WTC11 (cell line): ENCODE measurements at regions not wholly inside any gene's neighbourhood (a gene's known extent, or its start where the extent isn't known, plus 50 kb on each side); places are given as distances from the start of the nearest gene placed in this dataset.

ENCODE experiments used
- ATAC-seq: fragments of 200-7000 bp; cut with Tn5 transposase; 2 replicates; pipeline ENCODE4 v1.10.0; 2021; ENCODE audit warnings: mild to moderate bottlenecking, moderate library complexity
- CTCF ChIA-PET: fragments of 300-600 bp; sonication (Branson Sonifier 250); formaldehyde crosslinking; loops from one replicate; lab custom pipeline; 2021; ENCODE audit warnings: antibody characterized with exemption; lab: Charles Lee
- POLR2A ChIA-PET: fragments of 350-600 bp; sonication (Branson Sonifier 250); formaldehyde crosslinking; loops from one replicate; lab custom pipeline; 2021; ENCODE audit warnings: antibody characterized with exemption; lab: Charles Lee
- DNase-seq: peaks from one replicate; pipeline ENCODE4 v3.0.0; 2021; ENCODE audit warnings: low spot score
- H3K27ac Mint-ChIP-seq: 2 replicates; pipeline ENCODE4 v1.8.0; 2021; ENCODE audit warnings: mixed read lengths
- H3K27me3 Mint-ChIP-seq: 2 replicates; pipeline ENCODE4 v1.8.0; 2021; ENCODE audit warnings: low read depth, mild to moderate bottlenecking, moderate library complexity, mixed read lengths
- H3K36me3 Mint-ChIP-seq: 2 replicates; pipeline ENCODE4 v1.8.0; 2021; ENCODE audit warnings: mixed read lengths
- H3K4me1 Mint-ChIP-seq: 2 replicates; pipeline ENCODE4 v1.8.0; 2022; ENCODE audit warnings: mixed read lengths
- H3K4me3 Mint-ChIP-seq: 2 replicates; pipeline ENCODE4 v1.8.0; 2021; ENCODE audit warnings: mild to moderate bottlenecking, moderate library complexity, mixed read lengths
- H3K9me3 Mint-ChIP-seq: 2 replicates; pipeline ENCODE4 v1.8.0; 2021; ENCODE audit warnings: mixed read lengths
- ATF1 ChIP-seq: sonication (generic); formaldehyde crosslinking; IDR thresholded peaks from 2 replicates; pipeline ENCODE4 v1.8.1; 2023; ENCODE audit warnings: mild to moderate bottlenecking, moderate library complexity, missing genetic modification reagents
- ATF6 ChIP-seq: sonication (generic); formaldehyde crosslinking; IDR thresholded peaks from 2 replicates; pipeline ENCODE4 v1.8.1; 2023; ENCODE audit warnings: mild to moderate bottlenecking, missing genetic modification reagents
- CREB1 ChIP-seq: sonication (generic); formaldehyde crosslinking; IDR thresholded peaks from 2 replicates; pipeline ENCODE4 v1.8.0; 2023; ENCODE audit warnings: mild to moderate bottlenecking, missing genetic modification reagents
- CREM ChIP-seq: sonication (generic); formaldehyde crosslinking; IDR thresholded peaks from 2 replicates; pipeline ENCODE4 v1.8.1; 2022; ENCODE audit warnings: mild to moderate bottlenecking, missing genetic modification reagents, moderate library complexity
- E2F4 ChIP-seq: sonication (generic); formaldehyde crosslinking; IDR thresholded peaks from 2 replicates; pipeline ENCODE4 v1.8.1; 2022; ENCODE audit warnings: low read depth, mild to moderate bottlenecking, moderate library complexity, missing genetic modification reagents, borderline replicate concordance
- ETV6 ChIP-seq: sonication (generic); formaldehyde crosslinking; IDR thresholded peaks from 2 replicates; pipeline ENCODE4 v1.8.1; 2022; ENCODE audit warnings: mild to moderate bottlenecking, missing genetic modification reagents
- FOXJ3 ChIP-seq: sonication (generic); formaldehyde crosslinking; IDR thresholded peaks from 2 replicates; pipeline ENCODE4 v1.9.0; 2021; ENCODE audit warnings: missing genetic modification reagents, mild to moderate bottlenecking, borderline replicate concordance
- FOXP1 ChIP-seq: sonication (generic); formaldehyde crosslinking; IDR thresholded peaks from 2 replicates; pipeline ENCODE4 v1.8.0; 2022; ENCODE audit warnings: missing genetic modification reagents, mild to moderate bottlenecking, moderate library complexity, borderline replicate concordance
- HMGA2 ChIP-seq: fragments of 250-450 bp; sonication (Bioruptor Pico); IDR thresholded peaks from 2 replicates; pipeline ENCODE4 v1.4.0; 2021; ENCODE audit warnings: mild to moderate bottlenecking, moderate library complexity
- NFATC4 ChIP-seq: fragments of 250-450 bp; sonication (Bioruptor Pico); IDR thresholded peaks from 2 replicates; pipeline ENCODE4 v1.9.0; 2021; ENCODE audit warnings: mild to moderate bottlenecking
- NR1H2 ChIP-seq: sonication (generic); formaldehyde crosslinking; IDR thresholded peaks from 2 replicates; pipeline ENCODE4 v1.9.0; 2021; ENCODE audit warnings: mild to moderate bottlenecking, moderate library complexity, missing genetic modification reagents
- NR2C2 ChIP-seq: sonication (generic); formaldehyde crosslinking; IDR thresholded peaks from 2 replicates; pipeline ENCODE4 v1.8.0; 2022; ENCODE audit warnings: mild to moderate bottlenecking, missing genetic modification reagents
- RORB ChIP-seq: fragments of 250-450 bp; sonication (Bioruptor Pico); IDR thresholded peaks from 2 replicates; pipeline ENCODE4 v1.9.0; 2021; ENCODE audit warnings: mild to moderate bottlenecking
- SMAD3 ChIP-seq: sonication (generic); formaldehyde crosslinking; IDR thresholded peaks from 2 replicates; pipeline ENCODE4 v1.8.0; 2022; ENCODE audit warnings: missing genetic modification reagents, mild to moderate bottlenecking, borderline replicate concordance
- SOX15 ChIP-seq: fragments of 250-450 bp; sonication (Bioruptor Pico); IDR thresholded peaks from 2 replicates; pipeline ENCODE4 v1.9.0; 2021; ENCODE audit warnings: mild to moderate bottlenecking
- TCF7 ChIP-seq: sonication (generic); formaldehyde crosslinking; IDR thresholded peaks from 2 replicates; pipeline ENCODE4 v1.8.0; 2022; ENCODE audit warnings: mild to moderate bottlenecking, low read depth, missing genetic modification reagents, moderate library complexity
- TEAD1 ChIP-seq: sonication (generic); formaldehyde crosslinking; IDR thresholded peaks from 2 replicates; pipeline ENCODE4 v1.8.0; 2022; ENCODE audit warnings: mild to moderate bottlenecking, missing genetic modification reagents
- ZNF121 ChIP-seq: sonication (generic); formaldehyde crosslinking; IDR thresholded peaks from 2 replicates; pipeline ENCODE4 v1.8.0; 2023; ENCODE audit warnings: missing genetic modification reagents
- ZNF138 ChIP-seq: sonication (generic); formaldehyde crosslinking; conservative IDR thresholded peaks from 2 replicates; pipeline ENCODE4 v1.8.1; 2022; ENCODE audit warnings: mild to moderate bottlenecking, moderate library complexity, missing genetic modification reagents
- ZNF232 ChIP-seq: sonication (generic); formaldehyde crosslinking; IDR thresholded peaks from 2 replicates; pipeline ENCODE4 v1.8.0; 2022; ENCODE audit warnings: mild to moderate bottlenecking, missing genetic modification reagents
- ZNF416 ChIP-seq: fragments of 250-450 bp; sonication (Bioruptor Pico); IDR thresholded peaks from 2 replicates; pipeline ENCODE4 v1.9.0; 2021; ENCODE audit warnings: mild to moderate bottlenecking, inconsistent platforms
- ZNF423 ChIP-seq: fragments of 250-450 bp; sonication (Bioruptor Pico); IDR thresholded peaks from 2 replicates; pipeline ENCODE4 v2.1.2; 2022; ENCODE audit warnings: mild to moderate bottlenecking, moderate library complexity
- TF ChIP-seq, protein P1 (sequence below): sonication (generic); formaldehyde crosslinking; IDR thresholded peaks from 2 replicates; pipeline ENCODE4 v1.8.0; 2023; ENCODE audit warnings: missing genetic modification reagents
- TF ChIP-seq, protein P2 (sequence below): sonication (generic); formaldehyde crosslinking; IDR thresholded peaks from 2 replicates; pipeline ENCODE4 v1.8.1; 2022; ENCODE audit warnings: mild to moderate bottlenecking, moderate library complexity, missing genetic modification reagents
- TF ChIP-seq, protein P3 (sequence below): fragments of 250-450 bp; sonication (Bioruptor Pico); IDR thresholded peaks from 2 replicates; pipeline ENCODE4 v1.9.0; 2021; ENCODE audit warnings: mild to moderate bottlenecking

DNA sequence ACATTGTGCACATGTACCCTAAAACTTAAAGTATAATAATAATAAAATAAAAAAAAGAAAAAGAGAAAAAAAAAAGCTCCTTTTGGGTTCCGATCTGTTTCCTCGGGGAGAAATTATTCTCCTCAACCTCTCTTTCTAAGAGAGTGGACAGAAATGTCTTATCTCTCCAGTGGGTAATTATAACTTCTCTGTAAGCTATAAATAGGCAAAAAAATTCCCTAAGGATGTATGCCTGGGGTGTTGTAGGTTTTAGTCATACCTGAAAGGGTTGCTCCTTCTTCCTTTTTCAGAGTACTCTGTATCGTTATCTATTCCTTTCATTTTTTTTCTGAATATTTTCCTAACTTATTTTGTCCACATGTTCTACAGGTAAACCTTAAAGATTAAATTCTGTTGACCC lies 169.7 kb upstream of the PTPRK start:
- Mint-ChIP-seq H3K27ac (no peak overlapping the region), H3K9me3 (no peaks in the 10 kb centered on the region), H3K4me1 (peaks cover 3% of the 10 kb centered on the region; the same call in 1 of the 2 replicates), H3K4me3 (no peak overlapping the region), H3K36me3 (no peaks in the 10 kb centered on the region), H3K27me3 (no peaks in the 10 kb centered on the region)
- ATAC-seq, result no peak
- DNase-seq, result no peak
- ChIA-PET POLR2A (interaction anchor here (0.6 kb wide), 1 partner anchor 581 kb away, joined by 4 read pairs; no protein-coding TSS in a partner anchor), CTCF (no interaction called here)
- TF ChIP-seq CREM (CRISPR knock-in tag) (no peak), CREB1 (CRISPR knock-in tag) (no peak), TEAD1 (CRISPR knock-in tag) (no peak), NR1H2 (CRISPR knock-in tag) (no peak)
- TF ChIP-seq, protein P1, sequence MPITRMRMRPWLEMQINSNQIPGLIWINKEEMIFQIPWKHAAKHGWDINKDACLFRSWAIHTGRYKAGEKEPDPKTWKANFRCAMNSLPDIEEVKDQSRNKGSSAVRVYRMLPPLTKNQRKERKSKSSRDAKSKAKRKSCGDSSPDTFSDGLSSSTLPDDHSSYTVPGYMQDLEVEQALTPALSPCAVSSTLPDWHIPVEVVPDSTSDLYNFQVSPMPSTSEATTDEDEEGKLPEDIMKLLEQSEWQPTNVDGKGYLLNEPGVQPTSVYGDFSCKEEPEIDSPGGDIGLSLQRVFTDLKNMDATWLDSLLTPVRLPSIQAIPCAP (CRISPR knock-in tag), result no peak
- TF ChIP-seq, protein P2, sequence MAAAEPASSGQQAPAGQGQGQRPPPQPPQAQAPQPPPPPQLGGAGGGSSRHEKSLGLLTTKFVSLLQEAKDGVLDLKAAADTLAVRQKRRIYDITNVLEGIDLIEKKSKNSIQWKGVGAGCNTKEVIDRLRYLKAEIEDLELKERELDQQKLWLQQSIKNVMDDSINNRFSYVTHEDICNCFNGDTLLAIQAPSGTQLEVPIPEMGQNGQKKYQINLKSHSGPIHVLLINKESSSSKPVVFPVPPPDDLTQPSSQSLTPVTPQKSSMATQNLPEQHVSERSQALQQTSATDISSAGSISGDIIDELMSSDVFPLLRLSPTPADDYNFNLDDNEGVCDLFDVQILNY (CRISPR knock-in tag), result no peak

DNA sequence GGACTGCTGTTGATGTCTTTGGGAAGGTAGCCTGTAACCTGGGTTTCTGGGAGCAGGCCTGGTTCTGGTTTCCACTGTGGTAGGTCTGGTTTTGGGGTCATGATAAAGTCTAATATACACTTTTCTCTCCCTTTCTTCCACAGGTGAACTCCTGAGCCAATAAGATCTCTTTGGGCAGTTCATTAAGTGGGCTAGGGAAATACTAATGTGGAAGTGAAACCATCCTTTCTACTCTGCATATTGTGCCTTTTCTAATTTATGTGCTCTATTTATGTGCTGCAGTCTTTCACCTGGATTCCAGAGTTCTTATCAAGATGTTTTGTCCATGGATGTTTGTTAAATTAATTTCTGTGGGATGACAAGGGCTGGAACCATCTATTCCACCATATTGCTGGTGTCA lies 165.7 kb upstream of the PTPRK start:
- no peak for ATAC-seq
- Mint-ChIP-seq H3K4me3 (no peak overlapping the region), H3K27ac (peak overlapping the region; percentile 31; the same call in 1 of the 2 replicates), H3K4me1 (peaks cover 3% of the 10 kb centered on the region; the same call in 1 of the 2 replicates), H3K27me3 (no peaks in the 10 kb centered on the region), H3K36me3 (no peaks in the 10 kb centered on the region), H3K9me3 (no peaks in the 10 kb centered on the region)
- no peak for DNase-seq
- TF ChIP-seq RORB (CRISPR knock-in tag), result no peak
- TF ChIP-seq ATF6 (CRISPR knock-in tag), result no peak
- TF ChIP-seq SMAD3 (CRISPR knock-in tag), result no peak
- TF ChIP-seq ZNF416 (CRISPR knock-in tag), result no peak
- no peak for TF ChIP-seq E2F4 (CRISPR knock-in tag)
- TF ChIP-seq FOXP1, result no peak
- TF ChIP-seq TCF7, result no peak
- no peak for TF ChIP-seq ZNF138
- no peak for TF ChIP-seq ETV6 (CRISPR knock-in tag)
- TF ChIP-seq NR1H2 (CRISPR knock-in tag), result no peak
- no peak for TF ChIP-seq ZNF121 (CRISPR knock-in tag)
- TF ChIP-seq, protein P3, sequence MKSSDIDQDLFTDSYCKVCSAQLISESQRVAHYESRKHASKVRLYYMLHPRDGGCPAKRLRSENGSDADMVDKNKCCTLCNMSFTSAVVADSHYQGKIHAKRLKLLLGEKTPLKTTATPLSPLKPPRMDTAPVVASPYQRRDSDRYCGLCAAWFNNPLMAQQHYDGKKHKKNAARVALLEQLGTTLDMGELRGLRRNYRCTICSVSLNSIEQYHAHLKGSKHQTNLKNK, result no peak
- TF ChIP-seq FOXJ3 (CRISPR knock-in tag), result no peak
- CTCF ChIA-PET, result no interaction called here
- POLR2A ChIA-PET, result no interaction called here

- no peak for ATAC-seq
- CTCF ChIA-PET, result no interaction called here
- no peak overlapping the region for H3K4me3 Mint-ChIP-seq
These were observed 156.1 kb upstream of the PTPRK start for GRCh38 chr6:128676456-128676855.

More at GRCh38 chr6:128676456-128676855, 156.1 kb upstream of the PTPRK start:
- POLR2A ChIA-PET, result no interaction called here
- H3K4me1 Mint-ChIP-seq, result no peaks in the 10 kb centered on the region
- no peak for DNase-seq
- TF ChIP-seq ZNF232 (CRISPR knock-in tag), result no peak
- no peak for TF ChIP-seq NR1H2 (CRISPR knock-in tag)
- TF ChIP-seq ATF1 (CRISPR knock-in tag), result no peak
- TF ChIP-seq SOX15 (CRISPR knock-in tag), result no peak
- TF ChIP-seq NR2C2 (CRISPR knock-in tag), result no peak
- no peak for TF ChIP-seq HMGA2 (CRISPR knock-in tag)
- TF ChIP-seq NFATC4, result no peak
- no peak for TF ChIP-seq ZNF423 (CRISPR knock-in tag)
- H3K27me3 Mint-ChIP-seq, result no peaks in the 10 kb centered on the region
- H3K27ac Mint-ChIP-seq, result no peak overlapping the region
- no peaks in the 10 kb centered on the region for H3K36me3 Mint-ChIP-seq
- no peaks in the 10 kb centered on the region for H3K9me3 Mint-ChIP-seq
